SIG-M5 treated with dmso at 0.1 percent for 504 hours (cell line): ENCODE measurements at regions not wholly inside any gene's neighbourhood (a gene's known extent, or its start where the extent isn't known, plus 50 kb on each side); places are given as distances from the start of the nearest gene placed in this dataset.

ENCODE experiments used
- DNase-seq: peaks from one replicate; lab custom pipeline; 2025; ENCODE audit not compliant: unreplicated experiment; lab: John Stamatoyannopoulos, UW

DNA sequence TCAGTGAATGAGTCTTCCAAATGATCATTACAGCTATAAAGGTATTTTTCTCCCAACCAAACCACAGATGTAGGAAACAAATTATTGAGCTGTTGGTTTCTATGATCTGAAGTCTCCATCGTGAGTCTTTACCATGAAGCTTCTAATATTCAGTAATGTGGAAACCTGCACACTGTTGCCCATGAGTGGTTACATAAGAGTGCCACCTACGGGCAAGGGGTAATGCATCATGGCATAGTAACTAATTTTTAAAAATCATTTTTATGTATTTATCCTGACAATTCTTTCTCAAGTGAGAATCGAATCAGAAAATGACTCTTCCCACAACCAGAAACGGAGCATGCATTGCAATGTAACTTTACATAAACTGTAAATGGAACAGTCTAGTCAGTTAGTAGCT, 282.5 kb upstream of the SMARCA2 start:
- no peak for DNase-seq

DNA sequence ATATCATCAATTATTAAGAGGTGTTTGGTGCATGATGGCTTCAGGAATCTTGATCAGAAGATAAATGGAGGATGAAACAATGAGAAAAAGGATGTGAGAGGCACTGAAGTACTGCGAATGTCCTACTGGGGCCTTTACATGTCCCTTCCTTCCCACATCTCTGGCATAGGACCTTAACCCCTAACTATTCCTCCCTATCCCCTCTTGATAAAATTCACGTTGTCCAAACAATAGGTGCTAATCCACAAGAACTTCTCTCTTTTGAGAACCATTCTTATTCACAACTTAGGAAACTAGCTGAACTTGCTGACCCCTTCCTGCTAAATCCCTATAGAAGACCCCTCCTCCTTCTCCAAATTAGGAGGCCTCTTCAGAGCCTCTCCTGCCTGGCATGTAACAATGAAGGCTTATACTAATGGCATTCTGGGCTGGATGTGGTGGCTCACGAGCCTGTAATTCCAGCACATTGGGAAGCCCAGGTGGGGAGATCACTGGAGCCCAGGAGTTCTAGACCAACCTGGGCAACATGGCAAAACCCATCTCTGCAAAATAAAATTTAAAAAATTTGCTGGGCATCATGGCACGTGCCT, 276.5 kb upstream of the SMARCA2 start:
- no peak for DNase-seq

GRCh38 chr9:1743121-1743960, 271.8 kb upstream of the SMARCA2 start:
- DNase-seq, result no peak

DNA sequence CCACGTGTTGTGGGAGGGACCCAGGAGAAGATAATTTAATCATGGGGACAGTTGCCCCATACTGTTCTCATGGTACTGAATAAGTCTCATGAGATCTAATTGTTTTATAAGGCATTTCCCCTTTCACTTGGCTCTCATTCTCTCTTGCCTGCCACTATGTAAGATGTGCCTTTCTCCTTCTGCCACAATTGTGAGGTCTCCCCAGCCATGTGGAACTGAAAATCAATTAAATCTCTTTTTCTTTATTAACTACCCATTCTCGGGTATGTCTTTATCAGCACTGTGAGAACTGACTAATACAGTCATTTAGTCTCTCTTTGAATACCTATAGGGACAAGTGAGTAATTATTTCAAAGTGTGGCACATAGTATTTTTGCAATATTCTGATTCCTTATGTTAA, 269.2 kb upstream of the SMARCA2 start:
- DNase-seq, result no peak

DNA sequence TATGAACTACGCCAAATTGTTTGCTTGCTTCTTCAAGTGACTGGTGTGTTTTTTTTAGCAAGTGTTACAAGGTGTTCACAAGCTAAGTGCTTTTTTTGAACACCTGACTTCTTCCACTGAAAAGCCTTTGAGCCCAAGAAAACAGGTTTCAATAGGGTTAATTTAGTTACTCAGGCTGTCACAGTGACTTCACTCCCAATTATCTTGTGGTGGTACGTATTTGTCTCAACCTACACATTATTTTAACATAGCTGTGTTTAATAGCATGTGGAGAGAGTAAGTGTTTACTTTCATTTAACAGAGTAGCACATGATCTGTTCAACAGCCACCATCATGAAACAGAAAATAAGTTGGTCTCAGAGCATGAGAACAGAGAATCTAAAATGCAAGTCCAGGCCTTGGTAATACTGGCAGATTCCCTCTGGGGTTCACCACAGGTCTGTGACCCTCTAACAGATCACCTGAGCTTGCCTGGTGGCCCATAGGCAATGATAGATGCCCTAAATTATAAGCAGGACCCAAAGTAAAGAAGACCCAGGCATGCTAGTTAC, 267.7 kb upstream of the SMARCA2 start:
- no peak for DNase-seq

- DNase-seq, result no peak
These were observed 266.7 kb upstream of the SMARCA2 start for GRCh38 chr9:1748407-1748806.

DNA sequence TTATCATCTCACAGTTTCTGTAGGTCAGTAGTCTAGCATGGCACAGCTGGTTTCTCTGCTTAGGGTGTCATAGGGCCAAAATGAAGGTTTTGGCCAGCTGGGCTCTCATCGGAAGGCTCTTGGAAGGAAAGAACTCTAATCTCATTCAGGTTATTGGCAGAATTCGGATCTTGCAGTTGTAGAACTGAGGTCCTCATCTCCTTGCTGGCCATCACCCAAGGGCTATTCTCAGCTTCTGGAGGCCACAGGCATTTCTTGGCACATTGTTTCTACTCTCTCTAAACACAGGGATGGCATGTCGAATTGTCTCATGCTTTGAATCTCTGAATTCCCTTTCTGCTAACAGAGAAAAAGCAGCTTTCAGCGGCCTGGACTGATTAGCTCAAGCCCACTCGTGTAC, 258.0 kb upstream of the SMARCA2 start:
- no peak for DNase-seq

DNA sequence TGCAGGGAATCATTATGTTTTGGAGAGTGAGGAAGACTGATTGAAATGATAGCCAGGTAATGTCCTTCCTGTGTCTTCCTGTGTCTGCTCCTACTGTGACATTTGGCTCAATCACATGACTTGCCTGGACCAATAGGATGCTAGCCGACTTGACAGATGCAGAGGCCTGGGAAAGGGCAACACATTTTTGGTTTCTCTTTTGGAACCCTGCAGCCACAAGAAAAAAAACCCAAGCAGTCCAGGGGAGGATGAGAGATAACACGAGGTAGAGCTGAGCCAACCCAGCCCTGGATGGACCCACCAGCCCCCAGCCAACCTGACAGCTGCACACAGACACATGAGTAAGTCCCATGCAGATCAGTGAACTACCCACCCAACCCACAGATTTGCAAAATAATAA, 256.1 kb upstream of the SMARCA2 start:
- no peak for DNase-seq

DNA sequence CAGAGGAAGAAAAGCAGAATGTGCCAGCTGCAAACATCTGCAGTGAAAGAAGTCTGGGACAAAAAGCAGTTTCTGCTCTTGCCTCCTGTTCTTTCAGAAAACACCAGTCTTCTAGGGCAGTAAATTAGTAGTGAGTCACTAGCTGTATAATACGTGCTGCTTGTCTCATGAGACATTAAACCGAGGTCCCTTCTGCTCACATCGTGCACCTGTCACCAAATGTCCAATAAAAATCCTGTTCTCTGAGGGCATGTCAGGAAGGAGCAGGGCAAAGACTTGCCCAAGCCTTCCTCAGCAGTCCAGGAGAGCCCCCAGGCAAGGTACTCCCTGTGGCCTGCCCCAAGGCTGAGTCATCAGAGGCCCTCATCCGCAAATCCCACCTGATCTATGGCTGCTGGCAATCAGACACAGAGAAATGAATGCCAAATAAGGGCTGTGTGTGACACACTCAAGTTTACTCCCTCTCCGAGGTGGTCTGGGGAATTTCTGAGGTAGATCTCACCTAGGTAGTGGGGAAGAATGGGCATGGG, 255.3 kb upstream of the SMARCA2 start:
- no peak for DNase-seq

GRCh38 chr9:1761807-1762206, 253.3 kb upstream of the SMARCA2 start:
- no peak for DNase-seq

DNA sequence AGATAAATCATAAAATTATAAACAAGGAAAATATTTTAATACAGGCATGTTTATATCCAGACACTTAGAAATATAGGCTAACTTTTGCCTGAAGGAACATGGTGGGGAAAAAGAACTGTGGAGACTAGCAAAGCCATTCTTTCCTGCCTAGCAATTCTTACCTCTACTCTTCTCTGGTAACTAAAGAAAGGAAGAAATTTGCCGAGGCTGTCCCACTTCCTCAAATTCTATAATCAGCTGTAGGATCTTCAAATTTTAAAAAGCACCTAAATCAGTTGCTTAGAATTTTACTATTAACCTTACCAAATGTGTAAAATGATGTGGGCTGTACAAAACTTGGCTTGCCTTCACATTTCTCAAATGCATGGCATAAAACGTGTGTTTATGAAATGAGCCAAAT, 249.1 kb upstream of the SMARCA2 start:
- no peak for DNase-seq

- DNase-seq, result no peak
These were observed 246.6 kb upstream of the SMARCA2 start for GRCh38 chr9:1768561-1768960.

DNA sequence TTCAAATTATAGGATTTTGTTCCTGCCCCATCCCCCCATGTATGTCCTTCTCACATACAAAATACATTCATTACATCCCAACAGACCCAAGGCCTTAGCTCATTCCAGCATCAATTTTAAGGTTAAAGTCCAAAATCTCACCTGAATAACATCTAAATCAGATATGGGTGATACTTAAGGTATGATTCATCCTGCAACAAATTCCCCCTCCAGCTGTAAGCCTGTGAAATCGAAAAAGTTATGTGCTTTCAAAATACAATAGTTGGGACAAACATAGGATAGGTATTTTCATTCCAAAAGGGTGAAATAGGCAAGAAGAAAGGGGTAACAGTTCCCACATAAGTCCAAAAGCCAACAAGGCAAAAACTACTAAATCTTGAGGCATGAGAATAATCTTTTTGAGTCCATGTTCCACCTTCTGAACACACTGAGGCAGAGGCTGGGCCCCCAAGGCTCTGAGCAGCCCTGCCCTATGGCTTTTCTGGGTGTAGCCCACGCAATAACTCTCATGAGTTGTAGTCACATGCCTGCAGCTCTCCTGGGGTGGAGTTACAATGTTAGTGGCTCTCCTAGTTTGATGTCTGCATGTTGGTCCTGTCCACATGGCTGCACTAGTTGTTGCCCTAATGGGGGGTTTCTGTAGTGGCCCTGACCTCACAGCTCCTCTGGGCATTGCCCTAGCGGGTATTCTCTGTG, 243.9 kb upstream of the SMARCA2 start:
- DNase-seq, result no peak

- DNase-seq, result no peak
These were observed 239.9 kb upstream of the SMARCA2 start for GRCh38 chr9:1775230-1775629.

GRCh38 chr9:1776668-1777067, 238.5 kb upstream of the SMARCA2 start:
- no peak for DNase-seq

DNA sequence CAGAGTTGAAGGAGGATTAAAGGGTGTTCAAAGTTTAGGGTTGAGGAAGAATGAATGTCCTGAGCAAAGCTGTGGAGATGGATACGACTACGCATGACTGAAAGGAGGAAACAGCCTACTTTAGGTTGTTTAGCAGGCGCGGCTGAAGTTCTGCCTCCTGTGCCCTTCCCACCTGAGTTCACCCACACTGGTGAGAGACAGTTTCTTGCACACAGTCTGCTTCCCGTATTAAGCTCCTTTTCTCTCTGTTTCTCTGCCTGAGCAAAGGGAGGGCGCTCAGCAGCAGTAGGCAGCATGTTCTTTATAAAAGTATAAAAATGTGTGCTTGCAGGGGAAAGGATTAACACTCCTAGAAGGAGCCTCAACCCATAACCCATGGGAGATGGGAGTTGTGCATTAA, 224.0 kb upstream of the SMARCA2 start:
- no peak for DNase-seq

GRCh38 chr9:1794547-1795270, 220.4 kb upstream of the SMARCA2 start:
- DNase-seq, result no peak

DNA sequence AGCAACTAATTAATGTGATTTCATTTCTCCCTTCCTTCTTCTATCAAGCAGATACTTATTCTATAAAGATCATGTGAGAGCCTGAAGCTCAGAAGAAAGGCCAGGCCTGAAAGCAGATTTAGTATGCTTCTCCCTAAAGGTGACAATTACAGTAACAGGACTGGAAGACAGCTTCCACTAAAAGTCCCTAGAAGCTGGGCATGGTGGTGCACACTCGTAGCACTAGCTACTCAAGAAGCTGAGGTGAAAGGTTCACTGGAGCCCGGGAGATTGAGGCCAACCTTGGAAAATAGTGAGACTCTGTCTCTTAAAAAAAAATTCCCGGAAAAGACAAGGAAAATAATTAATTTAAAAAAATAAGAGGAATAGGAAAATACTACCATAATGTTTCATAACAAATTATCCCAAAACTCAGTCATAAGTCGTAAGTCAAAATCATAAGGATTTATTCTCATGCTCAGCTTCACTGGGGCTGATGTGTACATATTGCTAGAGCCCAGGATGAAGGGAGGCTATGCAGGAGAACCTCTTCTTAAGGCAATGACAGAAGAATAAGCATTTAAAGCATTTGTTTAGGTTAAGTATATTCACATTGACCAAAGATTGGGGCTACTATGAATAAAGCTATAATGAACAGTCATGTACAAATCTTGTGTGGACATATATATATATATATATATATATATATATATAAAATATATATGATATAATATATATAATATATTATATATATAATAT, 210.8 kb upstream of the SMARCA2 start:
- DNase-seq, result no peak

- DNase-seq, result no peak
These were observed 185.4 kb upstream of the SMARCA2 start for GRCh38 chr9:1829719-1830118.

GRCh38 chr9:1832960-1833359, 182.2 kb upstream of the SMARCA2 start:
- DNase-seq, result no peak
